ENCODE measurements at regions not wholly inside any gene's neighbourhood (a gene's known extent, or its start where the extent isn't known, plus 50 kb on each side); places are given as distances from the start of the nearest gene placed in this dataset.

DNA sequence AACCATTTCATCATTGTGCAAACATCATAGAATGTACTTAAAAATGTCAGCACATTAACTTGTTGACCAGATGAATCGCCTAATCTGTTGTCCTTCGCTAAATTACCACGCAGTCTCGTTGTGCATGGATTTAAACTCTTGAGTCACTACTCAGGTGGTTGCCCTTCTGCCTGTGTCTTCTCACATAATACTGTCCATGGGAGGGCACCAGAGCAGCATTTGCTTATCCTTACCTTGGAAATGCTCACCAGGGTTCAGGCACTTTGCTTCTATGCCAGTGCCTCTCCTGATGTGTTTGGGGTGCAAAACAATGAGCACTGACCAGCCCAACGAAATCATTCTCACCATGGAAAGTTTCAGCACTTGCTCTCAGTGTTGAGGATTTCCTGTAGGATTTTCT lies 559.9 kb downstream of the RWDD3 start:
- TF ChIP-seq, protein P1, sequence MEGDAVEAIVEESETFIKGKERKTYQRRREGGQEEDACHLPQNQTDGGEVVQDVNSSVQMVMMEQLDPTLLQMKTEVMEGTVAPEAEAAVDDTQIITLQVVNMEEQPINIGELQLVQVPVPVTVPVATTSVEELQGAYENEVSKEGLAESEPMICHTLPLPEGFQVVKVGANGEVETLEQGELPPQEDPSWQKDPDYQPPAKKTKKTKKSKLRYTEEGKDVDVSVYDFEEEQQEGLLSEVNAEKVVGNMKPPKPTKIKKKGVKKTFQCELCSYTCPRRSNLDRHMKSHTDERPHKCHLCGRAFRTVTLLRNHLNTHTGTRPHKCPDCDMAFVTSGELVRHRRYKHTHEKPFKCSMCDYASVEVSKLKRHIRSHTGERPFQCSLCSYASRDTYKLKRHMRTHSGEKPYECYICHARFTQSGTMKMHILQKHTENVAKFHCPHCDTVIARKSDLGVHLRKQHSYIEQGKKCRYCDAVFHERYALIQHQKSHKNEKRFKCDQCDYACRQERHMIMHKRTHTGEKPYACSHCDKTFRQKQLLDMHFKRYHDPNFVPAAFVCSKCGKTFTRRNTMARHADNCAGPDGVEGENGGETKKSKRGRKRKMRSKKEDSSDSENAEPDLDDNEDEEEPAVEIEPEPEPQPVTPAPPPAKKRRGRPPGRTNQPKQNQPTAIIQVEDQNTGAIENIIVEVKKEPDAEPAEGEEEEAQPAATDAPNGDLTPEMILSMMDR (conservative IDR thresholded peaks at IDR 0.05; ENCODE audit: low read length) = no peak; the same call in 1 of the 2 replicates
- no peak for TF ChIP-seq EZH2phosphoT487 (IDR thresholded peaks at IDR 0.05; ENCODE audit: borderline replicate concordance, low read depth, low read length)

Data from OCI-LY7 (cell line).